Activated naive CD8-positive, alpha-beta T cell treated with anti-CD3 and anti-CD28 coated beads, Interleukin-2, amount 50 U/mL, for 24 hours (primary cell): ENCODE measurements at regions not wholly inside any gene's neighbourhood (a gene's known extent, or its start where the extent isn't known, plus 50 kb on each side); places are given as distances from the start of the nearest gene placed in this dataset.
A peak's percentile ranks its signal among the peaks of the same experiment; 100 is the strongest.

Experiments
- ATAC-seq: fragments of 150-1000 bp; cut with Tn5 transposase; one replicate; pipeline ENCODE4 v1.10.0; 2021
- DNase-seq: peaks from one replicate; pipeline ENCODE4 v3.0.0; 2021
- H3K27ac Mint-ChIP-seq: one replicate; pipeline ENCODE4 v1.8.0; 2021; ENCODE audit warnings: mild to moderate bottlenecking, mixed read lengths
- H3K27me3 Mint-ChIP-seq: one replicate; pipeline ENCODE4 v1.8.0; 2021; ENCODE audit warnings: mixed read lengths
- H3K36me3 Mint-ChIP-seq: one replicate; pipeline ENCODE4 v1.8.0; 2021; ENCODE audit warnings: low read depth, mixed read lengths
- H3K4me1 Mint-ChIP-seq: one replicate; pipeline ENCODE4 v1.8.0; 2021; ENCODE audit warnings: mixed read lengths
- H3K4me3 Mint-ChIP-seq: one replicate; pipeline ENCODE4 v1.8.0; 2021; ENCODE audit warnings: mild to moderate bottlenecking, moderate library complexity, mixed read lengths
- H3K9me3 Mint-ChIP-seq: one replicate; pipeline ENCODE4 v1.8.0; 2021; ENCODE audit warnings: mixed read lengths

DNA sequence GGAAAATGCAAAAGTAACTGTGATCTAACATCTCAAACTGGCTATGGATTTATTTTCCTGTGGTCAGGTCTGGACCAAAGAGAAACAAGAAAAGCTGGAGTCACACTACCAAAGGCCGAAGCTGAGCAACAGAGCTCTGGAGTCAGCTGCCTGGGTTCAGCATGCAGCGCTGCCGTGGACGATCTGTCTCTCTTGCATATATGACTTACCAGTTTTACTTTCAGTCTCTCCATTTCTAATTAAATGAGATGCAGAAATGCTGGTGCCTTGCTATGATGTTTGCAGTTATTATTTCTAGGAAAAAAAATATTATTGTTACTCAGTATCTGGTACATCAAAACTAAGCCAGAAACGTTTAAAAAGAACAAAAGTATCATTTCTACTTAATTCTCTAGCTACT, 813.2 kb downstream of the RNF144A start:
- no peaks in the 10 kb centered on the region for H3K9me3 Mint-ChIP-seq
- peak; percentile 42 for ATAC-seq
- H3K27me3 Mint-ChIP-seq, result no peaks in the 10 kb centered on the region
- H3K27ac Mint-ChIP-seq, result peak overlapping the region; percentile 90
- peaks cover 41% of the 10 kb centered on the region for H3K4me1 Mint-ChIP-seq
- no peak for DNase-seq
- peak overlapping the region; percentile 82 for H3K4me3 Mint-ChIP-seq
- peaks cover 31% of the 10 kb centered on the region for H3K36me3 Mint-ChIP-seq

DNA sequence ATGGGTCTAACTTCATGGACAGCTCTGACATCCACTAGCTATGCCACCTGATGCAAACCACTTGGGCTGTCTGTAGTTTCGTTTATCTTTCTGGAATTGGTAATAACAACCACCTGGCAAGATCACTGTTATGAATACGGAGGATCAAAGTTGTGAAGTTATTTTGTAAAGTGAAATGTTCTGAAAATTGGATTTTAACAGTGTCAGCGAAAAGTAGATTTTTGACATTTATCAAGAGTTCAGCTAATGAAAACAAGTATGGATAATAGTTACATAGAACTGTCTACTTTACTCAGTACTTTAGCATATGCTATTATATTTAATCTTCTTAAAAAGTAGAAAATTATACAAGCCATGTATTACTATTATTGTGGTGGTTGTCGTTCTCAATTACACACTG, 813.8 kb downstream of the RNF144A start:
- ATAC-seq, result no peak
- Mint-ChIP-seq H3K36me3 (peaks cover 29% of the 10 kb centered on the region), H3K4me1 (peaks cover 35% of the 10 kb centered on the region), H3K27me3 (no peaks in the 10 kb centered on the region), H3K9me3 (no peaks in the 10 kb centered on the region), H3K27ac (peak overlapping the region; percentile 90), H3K4me3 (peak overlapping the region; percentile 82)
- DNase-seq, result no peak

DNA sequence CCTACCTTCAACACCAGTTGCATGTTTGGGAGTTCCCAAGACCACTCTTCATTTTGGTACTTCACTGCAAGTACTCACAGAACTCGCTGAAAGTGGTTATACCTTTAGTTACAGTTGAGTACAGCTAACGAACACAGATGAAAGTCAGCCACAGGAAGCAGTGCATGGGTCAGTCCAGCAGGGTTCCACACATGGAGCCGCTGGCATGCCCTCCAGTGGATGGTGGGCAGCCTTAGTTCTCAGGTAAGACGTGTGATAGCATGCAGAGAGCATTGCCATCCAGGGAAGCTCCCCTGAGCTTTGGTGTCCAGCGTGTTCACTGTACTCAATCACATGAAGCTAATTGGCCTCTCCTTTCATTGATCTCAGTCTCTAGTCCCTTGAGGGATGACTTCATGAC, 815.3 kb downstream of the RNF144A start:
- H3K4me3 Mint-ChIP-seq, result peak overlapping the region; percentile 55

DNA sequence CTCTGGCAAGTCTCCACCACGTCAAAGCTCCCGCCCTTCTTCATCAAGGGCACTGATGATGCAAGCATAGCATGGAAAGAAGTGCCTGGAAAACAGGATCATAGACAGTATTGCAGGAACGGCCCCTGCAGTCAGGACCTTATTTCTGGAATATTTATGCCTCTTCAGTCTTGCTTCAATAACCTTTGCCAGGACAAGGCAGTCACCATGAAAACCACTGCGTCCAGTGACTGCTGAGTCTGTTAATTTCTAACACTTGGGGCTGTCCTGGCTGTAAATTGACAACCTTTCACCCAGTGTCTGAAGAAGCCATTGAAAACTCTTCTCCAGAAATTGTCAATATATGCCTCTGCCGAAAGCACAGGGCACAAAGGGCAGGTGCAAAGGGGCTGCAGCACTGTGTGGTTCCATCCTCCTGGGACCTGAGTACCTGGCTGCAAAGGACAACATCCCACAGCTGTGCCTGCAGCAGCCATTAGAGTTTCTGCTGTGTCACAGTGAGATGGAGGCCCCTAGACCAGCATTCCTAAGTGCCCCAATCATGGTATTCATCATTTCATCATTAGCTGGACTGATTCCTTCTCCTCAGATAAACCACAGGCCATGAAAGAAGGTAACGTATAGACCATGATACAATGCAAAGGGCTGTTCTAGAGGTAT, 819.6 kb downstream of the RNF144A start:
- peaks cover 9% of the 10 kb centered on the region for H3K36me3 Mint-ChIP-seq
- H3K9me3 Mint-ChIP-seq, result no peaks in the 10 kb centered on the region
- H3K27me3 Mint-ChIP-seq, result no peaks in the 10 kb centered on the region
- peaks cover 51% of the 10 kb centered on the region for H3K4me1 Mint-ChIP-seq
- DNase-seq (no peak), ATAC-seq (no peak)
- H3K4me3 Mint-ChIP-seq, result no peak overlapping the region
- H3K27ac Mint-ChIP-seq, result no peak overlapping the region

More for the DNA sequence above, 815.3 kb downstream of the RNF144A start:
- no peak for ATAC-seq
- Mint-ChIP-seq H3K36me3 (peaks cover 27% of the 10 kb centered on the region), H3K9me3 (no peaks in the 10 kb centered on the region), H3K4me1 (peaks cover 40% of the 10 kb centered on the region), H3K27ac (peak overlapping the region; percentile 90), H3K27me3 (no peaks in the 10 kb centered on the region)
- DNase-seq, result no peak

DNA sequence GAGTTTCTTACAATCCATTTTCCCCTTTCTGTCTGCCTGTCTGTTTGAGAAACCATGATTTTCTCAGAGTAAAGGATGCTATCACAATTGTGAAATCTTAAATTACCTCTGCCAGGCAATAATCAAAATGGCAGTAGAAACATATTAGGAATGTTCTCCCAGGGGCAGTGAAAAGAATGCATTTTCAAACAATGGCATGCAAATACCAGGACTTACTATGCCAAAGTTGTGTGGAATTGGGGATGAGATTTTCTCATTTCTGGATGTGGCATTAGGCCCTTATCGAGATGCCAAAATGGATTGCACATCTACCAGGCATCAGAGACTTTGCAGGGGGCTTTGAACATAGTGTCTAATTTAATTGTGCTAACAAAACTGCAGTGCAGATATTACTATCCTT, 821.4 kb downstream of the RNF144A start:
- H3K4me1 Mint-ChIP-seq, result peaks cover 60% of the 10 kb centered on the region
- no peak for DNase-seq

DNA sequence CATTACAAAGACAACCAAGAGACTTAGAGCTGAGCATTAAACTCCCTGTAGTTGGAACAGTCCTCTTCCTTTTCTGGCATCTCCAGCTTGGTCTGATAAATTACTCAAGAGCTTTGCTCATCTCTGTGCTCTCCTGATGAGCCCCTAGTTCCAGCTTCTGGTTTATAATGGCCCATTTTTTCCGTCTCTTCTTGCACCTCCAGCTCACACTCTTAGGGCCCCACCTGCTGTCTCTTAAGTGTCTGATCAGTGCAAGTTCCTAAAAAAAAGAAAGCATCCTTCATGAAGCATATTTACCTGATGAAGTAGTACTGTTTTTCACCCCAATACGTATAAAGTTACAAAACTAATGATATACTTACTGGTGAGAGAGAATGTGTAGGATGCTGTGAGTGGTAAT, 822.9 kb downstream of the RNF144A start:
- ATAC-seq, result peak; percentile 42
- Mint-ChIP-seq H3K9me3 (peaks cover 11% of the 10 kb centered on the region), H3K4me1 (peaks cover 72% of the 10 kb centered on the region), H3K36me3 (peaks cover 10% of the 10 kb centered on the region), H3K27me3 (no peaks in the 10 kb centered on the region), H3K4me3 (no peak overlapping the region), H3K27ac (peak overlapping the region; percentile 35)
- DNase-seq, result no peak

More for the DNA sequence above, 821.4 kb downstream of the RNF144A start:
- Mint-ChIP-seq H3K36me3 (peaks cover 3% of the 10 kb centered on the region), H3K27me3 (no peaks in the 10 kb centered on the region), H3K27ac (no peak overlapping the region), H3K9me3 (peaks cover 5% of the 10 kb centered on the region), H3K4me3 (no peak overlapping the region)
- no peak for ATAC-seq

DNA sequence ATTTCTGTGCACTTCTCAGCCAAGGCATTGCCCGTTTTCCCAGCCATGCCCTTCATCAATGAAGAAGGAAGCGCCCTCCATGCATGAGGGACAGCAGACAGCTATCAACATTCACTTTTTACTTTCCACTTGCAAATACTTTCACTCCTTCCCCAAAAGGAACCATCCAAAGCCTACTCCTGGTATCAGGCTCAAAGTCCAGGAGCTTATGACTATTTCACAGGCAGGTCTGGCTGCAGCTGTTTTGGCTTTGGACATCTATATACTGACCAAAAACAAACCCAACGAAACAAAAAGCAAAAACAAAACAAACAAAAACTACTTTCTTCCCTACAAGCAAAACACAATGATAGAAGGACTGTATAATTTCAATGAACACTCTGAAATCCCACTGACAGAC, 825.1 kb downstream of the RNF144A start:
- Mint-ChIP-seq H3K4me3 (no peak overlapping the region), H3K27me3 (no peaks in the 10 kb centered on the region), H3K36me3 (peaks cover 9% of the 10 kb centered on the region), H3K4me1 (peaks cover 79% of the 10 kb centered on the region), H3K9me3 (peaks cover 11% of the 10 kb centered on the region), H3K27ac (no peak overlapping the region)
- ATAC-seq, result no peak
- DNase-seq, result no peak

DNA sequence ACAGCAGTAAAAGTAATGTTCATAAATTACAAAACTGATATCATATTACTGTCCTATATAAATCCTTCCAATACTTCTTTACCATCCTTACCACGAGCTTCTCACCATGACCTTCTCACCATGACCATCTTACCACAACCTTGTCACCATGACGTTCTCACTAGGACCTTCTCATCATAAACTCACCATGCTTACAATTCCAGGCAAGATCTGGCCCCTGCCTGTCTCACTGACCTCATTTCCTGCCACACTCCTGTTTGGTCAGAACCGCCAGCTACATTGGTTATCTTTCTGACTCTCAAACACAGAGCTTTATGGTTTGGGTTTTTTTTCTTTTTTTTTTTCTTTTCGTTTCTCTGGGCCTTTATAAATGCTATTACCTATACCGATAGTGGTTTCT, 827.6 kb downstream of the RNF144A start:
- peak overlapping the region; percentile 36 for H3K4me3 Mint-ChIP-seq
- H3K9me3 Mint-ChIP-seq, result peaks cover 11% of the 10 kb centered on the region
- peak; percentile 41 for DNase-seq
- H3K36me3 Mint-ChIP-seq, result peaks cover 9% of the 10 kb centered on the region
- peaks cover 65% of the 10 kb centered on the region for H3K4me1 Mint-ChIP-seq
- peak overlapping the region; percentile 75 for H3K27ac Mint-ChIP-seq
- ATAC-seq, result peak; percentile 90
- no peaks in the 10 kb centered on the region for H3K27me3 Mint-ChIP-seq

DNA sequence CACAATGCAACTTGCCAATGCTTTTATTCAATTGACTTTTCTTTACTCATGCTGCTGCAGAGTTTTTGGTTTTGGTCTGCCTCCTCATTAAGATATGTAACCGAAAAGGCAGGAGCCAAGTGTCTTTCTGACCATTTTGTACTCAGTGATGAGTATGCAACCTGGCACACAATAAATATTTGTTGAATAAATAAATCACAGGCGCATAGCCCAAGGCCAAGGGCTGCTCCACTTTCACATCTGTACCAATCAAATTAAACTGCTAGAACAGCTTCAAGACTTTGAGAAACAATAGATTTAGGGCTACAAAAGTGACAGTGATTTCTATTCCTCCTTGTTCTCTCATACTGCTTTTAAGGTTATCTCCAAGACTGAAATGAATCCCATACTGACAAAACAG, 828.2 kb downstream of the RNF144A start:
- Mint-ChIP-seq H3K27me3 (no peaks in the 10 kb centered on the region), H3K27ac (peak overlapping the region; percentile 75), H3K4me3 (peak overlapping the region; percentile 36), H3K4me1 (peaks cover 61% of the 10 kb centered on the region), H3K9me3 (peaks cover 11% of the 10 kb centered on the region), H3K36me3 (peaks cover 9% of the 10 kb centered on the region)
- DNase-seq (no peak), ATAC-seq (no peak)

DNA sequence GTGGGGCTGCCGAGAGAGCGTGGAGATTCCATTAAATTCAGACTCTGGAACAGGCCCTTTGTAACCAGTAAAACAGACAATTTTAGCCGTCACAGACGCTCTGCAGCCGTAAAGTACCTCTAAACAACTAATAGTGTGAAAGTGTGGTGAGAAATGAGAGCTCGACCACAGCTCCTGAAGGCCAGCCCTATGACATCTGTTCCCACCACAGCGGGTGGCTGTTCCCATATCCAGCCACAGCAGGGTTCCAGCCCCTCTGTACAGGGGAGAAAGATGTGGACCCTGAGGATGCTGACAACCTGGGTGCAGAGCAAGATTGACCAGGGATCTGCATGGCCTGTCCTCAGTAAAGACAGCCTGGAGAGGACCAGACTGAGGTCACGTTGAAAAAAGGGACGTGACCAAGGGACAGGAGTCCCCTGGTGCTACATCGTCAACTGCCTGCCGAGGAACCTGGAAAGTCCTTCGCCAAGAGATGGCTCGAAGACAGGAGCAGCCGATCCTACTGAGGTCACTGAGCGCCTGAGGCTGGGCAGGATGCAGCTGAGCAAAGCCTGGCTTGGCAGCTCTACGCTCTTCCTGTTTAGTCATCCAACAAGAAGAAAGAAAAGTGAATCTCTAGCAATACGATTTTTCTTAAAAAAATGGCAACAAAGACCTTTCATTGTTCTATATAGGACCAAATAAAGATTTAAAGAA, 831.7 kb downstream of the RNF144A start:
- Mint-ChIP-seq H3K4me1 (peaks cover 40% of the 10 kb centered on the region), H3K4me3 (no peak overlapping the region), H3K27me3 (no peaks in the 10 kb centered on the region), H3K36me3 (peaks cover 14% of the 10 kb centered on the region), H3K27ac (peak overlapping the region; percentile 36), H3K9me3 (peaks cover 22% of the 10 kb centered on the region)
- DNase-seq, result no peak
- peak; percentile 45 for ATAC-seq

DNA sequence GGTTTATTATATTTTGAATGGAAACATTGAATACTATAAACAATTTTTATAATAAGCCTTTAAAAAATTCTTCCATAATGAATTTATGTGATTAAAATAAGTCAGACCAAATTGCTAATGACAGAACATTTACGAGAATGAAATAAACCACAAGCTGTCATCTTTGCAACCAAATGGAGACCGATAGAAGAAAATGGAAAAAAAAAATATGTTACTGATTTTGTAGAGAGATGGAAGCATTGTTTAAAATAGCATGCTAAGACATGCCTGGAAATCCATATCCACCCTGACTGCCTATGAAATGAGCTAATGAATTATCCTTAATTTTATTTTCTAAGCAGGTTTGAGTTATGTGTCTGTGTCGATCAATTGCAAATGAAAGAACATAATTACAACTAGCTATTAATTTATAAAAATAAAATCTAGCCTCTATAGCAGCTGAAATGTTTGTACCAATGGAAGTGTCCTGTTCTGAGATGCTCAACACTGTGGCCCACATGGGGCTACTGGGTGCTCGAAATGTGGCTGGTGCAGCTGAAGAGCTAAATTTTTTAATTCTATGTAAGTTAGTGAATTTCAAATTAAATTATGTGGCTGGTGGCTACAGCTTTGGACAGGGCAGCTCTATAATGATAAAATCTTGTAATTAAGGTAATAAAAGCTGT, 832.8 kb downstream of the RNF144A start:
- ATAC-seq (no peak), DNase-seq (no peak)
- no peak overlapping the region for H3K27ac Mint-ChIP-seq
- peaks cover 12% of the 10 kb centered on the region for H3K36me3 Mint-ChIP-seq
- H3K4me1 Mint-ChIP-seq, result peaks cover 28% of the 10 kb centered on the region
- no peak overlapping the region for H3K4me3 Mint-ChIP-seq
- peaks cover 26% of the 10 kb centered on the region for H3K9me3 Mint-ChIP-seq
- H3K27me3 Mint-ChIP-seq, result no peaks in the 10 kb centered on the region

DNA sequence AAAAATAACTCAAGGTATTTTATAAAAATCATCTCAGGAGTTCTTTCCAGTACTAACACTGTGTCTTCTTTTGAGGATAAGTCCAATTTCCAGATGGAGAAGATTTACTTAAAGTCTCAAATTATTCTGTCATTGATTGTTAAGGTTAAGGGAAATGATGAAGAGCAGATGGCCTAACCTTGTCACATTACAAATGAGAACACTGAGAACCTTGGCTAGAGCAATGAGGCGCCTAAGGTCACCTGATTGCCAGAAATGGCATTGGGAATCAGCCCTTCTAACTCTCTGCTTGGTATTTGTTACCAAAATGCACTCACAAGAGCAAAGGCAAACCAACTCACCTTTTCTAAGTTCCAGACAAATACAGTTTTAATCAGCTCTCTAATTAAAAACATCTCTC, 835.1 kb downstream of the RNF144A start:
- Mint-ChIP-seq H3K27me3 (no peaks in the 10 kb centered on the region), H3K27ac (no peak overlapping the region), H3K4me3 (no peak overlapping the region), H3K36me3 (peaks cover 16% of the 10 kb centered on the region), H3K9me3 (peaks cover 42% of the 10 kb centered on the region), H3K4me1 (peaks cover 13% of the 10 kb centered on the region)
- DNase-seq (no peak), ATAC-seq (no peak)

DNA sequence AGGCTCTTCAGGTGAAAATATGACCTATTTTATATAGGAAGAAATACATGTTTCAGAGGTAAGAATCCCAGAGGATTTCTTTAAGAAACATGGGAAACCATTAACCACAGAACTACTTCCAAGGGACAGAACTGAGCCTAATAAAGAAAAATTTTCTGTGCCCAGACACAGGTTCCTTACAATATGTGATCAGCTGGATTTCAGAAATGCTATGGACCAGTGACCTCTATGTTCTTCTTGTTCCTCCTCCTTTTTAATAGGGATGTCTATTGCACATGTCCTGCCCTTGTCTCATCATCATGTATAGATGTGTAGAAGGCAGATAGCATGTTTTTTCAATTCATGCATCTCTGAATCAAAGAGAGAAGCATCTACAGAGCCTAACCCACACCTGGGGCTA, 836.6 kb downstream of the RNF144A start:
- DNase-seq (no peak), ATAC-seq (no peak)
- H3K36me3 Mint-ChIP-seq, result peaks cover 16% of the 10 kb centered on the region
- peaks cover 46% of the 10 kb centered on the region for H3K9me3 Mint-ChIP-seq
- H3K27ac Mint-ChIP-seq, result no peak overlapping the region
- no peak overlapping the region for H3K4me3 Mint-ChIP-seq
- H3K27me3 Mint-ChIP-seq, result no peaks in the 10 kb centered on the region
- H3K4me1 Mint-ChIP-seq, result peaks cover 20% of the 10 kb centered on the region

DNA sequence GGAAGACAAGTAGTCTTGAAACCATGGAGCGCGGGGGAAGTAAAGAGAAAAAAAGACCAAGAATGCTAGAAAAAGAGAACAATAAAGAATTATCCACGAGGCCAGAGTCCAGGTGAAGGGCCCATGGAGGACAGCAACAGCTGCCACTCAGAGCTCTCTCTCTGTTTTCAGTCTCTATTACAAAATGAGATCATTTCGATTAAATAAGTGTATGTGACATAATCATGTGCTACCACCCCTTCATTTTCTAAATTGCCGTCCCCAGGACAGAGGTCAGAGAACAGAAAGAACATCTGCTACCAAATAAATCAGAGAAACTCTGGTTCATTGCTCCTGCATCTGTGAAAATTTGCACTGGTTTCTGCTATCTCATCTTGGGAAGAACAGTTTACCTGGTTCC, 838.7 kb downstream of the RNF144A start:
- peaks cover 13% of the 10 kb centered on the region for H3K4me1 Mint-ChIP-seq
- peaks cover 2% of the 10 kb centered on the region for H3K27me3 Mint-ChIP-seq
- no peak overlapping the region for H3K27ac Mint-ChIP-seq
- H3K4me3 Mint-ChIP-seq, result no peak overlapping the region
- ATAC-seq (no peak), DNase-seq (no peak)
- peaks cover 46% of the 10 kb centered on the region for H3K9me3 Mint-ChIP-seq
- H3K36me3 Mint-ChIP-seq, result peaks cover 16% of the 10 kb centered on the region
